SW480 (cell line): ENCODE measurements at regions not wholly inside any gene's neighbourhood (a gene's known extent, or its start where the extent isn't known, plus 50 kb on each side); places are given as distances from the start of the nearest gene placed in this dataset.
A peak's percentile ranks its signal among the peaks of the same experiment; 100 is the strongest.
"Not testable (repeated sequence)": the region's sequence is repeated elsewhere in the genome, so short reads cannot be mapped to it uniquely, and the experiment has no call there.

ENCODE experiments used
- DNase-seq: peaks from one replicate; pipeline ENCODE4 v3.0.0-alpha.2; 2016; ENCODE audit warnings: low spot score

- DNase-seq, result no peak
Observed at GRCh38 chr2:47964277-47964676, 58.0 kb upstream of the FBXO11 start.

- DNase-seq, result no peak
Observed at GRCh38 chr2:47964722-47965434, 58.6 kb upstream of the FBXO11 start.

- DNase-seq, result not testable (repeated sequence)
Observed at GRCh38 chr2:47976728-47977127, 70.4 kb upstream of the FBXO11 start.

GRCh38 chr2:47984041-47984440, 77.7 kb upstream of the FBXO11 start:
- DNase-seq, result peak; percentile 64

DNA sequence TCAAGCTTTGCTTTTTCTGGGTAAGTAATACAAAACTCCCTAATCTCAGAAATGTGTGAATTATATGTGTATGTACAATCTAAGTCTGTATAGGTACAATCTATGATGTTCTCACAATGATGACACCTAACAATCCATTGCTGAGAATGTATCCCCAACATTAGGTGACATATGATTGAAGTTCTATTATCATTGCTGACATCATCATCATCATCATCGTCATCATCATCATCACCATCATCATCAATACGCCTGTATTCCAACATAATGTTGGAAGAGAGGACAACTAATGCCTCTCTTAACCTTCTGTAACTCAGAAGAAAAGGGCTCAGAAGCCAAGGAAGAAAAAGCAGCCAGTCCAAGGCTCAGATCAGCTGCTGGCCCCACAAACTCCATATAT, 84.2 kb upstream of the FBXO11 start:
- no peak for DNase-seq

DNA sequence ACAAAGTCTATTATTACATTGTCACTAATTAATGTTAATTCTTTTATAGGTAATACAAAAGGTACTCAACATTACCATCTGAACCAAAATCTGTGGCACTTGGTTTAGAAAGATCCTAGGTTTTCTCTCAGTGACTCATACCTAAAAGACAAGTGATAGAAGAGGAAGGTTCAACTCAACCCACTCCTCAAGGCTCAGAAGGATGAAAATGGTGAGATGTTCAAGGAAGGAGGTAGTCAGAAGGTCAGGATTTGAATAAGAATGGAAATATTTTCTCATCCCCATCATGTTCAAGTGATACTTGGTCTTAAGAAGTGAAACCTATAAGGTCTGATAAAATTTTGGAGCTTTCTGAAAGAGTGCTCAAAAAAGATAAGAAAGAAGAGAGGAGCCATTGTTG, 86.4 kb upstream of the FBXO11 start:
- DNase-seq, result no peak

GRCh38 chr2:47996808-47997207, 90.5 kb upstream of the FBXO11 start:
- no peak for DNase-seq

DNA sequence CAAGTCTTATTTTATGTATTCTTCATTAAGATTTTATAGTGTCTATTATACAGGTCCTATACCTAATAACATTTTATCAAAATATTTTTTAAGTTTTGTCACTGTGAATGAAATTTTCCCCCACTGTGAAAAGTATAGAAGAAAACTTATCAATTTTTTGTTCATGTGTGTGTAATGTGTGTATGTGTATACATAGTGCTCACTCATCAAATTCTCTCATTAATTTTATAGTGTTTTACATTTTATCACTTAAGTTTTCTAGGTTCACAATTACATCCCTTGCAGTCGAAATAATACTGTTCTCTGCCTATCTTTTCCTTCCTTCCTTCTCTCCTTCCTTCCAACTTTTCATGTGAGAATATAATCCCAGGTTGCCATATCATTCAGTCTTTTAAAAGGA, 93.2 kb upstream of the FBXO11 start:
- no peak for DNase-seq

- DNase-seq, result no peak
Observed at GRCh38 chr2:48001498-48001897, 95.2 kb upstream of the FBXO11 start.

DNA sequence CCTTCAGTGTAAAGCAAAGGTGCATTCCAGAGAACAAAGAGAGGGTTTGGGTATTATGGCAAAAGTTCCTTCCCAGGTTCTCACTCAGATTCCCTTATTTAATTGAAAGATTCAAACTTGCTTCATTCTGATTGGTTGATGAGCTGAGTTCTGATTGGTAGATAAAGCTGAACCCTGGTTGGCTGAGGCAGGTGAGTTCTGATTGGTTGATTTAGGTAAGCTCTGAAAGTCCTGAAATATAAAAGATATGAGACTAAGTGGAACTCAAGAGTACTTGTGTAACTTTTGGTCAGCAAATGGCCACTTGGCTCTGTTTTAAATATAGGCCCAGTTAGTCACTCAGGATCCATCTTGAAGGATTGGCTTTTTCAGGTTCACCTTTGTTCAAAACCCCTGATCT, 99.8 kb upstream of the FBXO11 start:
- no peak for DNase-seq

DNA sequence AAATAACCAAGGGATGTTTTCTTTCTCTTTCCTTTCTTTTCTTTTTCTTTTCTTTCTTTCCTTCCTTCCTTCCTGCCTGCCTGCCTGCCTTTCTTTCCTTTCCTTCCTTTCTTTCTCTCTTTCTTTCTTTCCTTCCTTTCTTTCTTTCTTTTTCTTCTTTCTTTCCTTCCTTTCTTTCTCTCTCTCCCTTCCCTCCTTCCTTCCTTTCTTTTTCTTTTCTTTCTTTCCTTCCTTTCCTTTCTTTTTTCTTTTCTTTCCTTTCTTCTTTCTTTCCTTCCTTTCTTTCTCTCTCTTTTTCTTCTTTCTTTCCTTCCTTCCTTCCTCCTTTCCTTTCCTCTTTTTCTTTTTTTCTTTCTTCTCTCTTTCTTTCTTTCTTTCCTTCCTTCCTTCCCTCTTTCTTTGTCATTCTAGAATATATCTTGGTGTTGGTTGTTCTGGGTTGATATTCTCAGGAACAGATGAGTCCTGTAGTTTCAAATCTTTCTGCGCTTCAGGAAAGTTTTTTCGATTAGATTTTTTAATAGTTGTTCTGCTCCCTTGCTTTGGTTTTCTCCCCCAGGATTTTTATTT, 101.5 kb upstream of the FBXO11 start:
- no peak for DNase-seq

DNA sequence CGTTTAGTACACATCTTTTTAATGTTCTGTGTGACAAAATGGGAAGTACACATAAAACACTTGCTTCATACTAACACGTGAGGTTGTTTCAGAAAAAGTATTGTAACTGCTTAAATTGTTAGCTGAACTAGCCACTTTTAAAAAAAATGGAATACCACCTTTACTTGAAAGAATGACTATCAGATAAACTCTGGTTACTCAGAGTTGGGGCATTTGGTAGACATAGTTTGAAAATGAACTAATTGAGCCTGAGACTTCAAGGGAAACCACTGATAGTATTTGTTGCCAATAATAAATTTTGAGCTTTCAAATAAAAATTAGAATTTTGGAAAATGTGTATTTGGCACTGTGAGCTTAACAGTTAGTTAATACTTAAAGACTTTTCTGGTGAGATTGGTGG, 103.0 kb upstream of the FBXO11 start:
- DNase-seq, result no peak

GRCh38 chr2:48015421-48015820, 109.1 kb upstream of the FBXO11 start:
- DNase-seq, result no peak

GRCh38 chr2:48016225-48017019, 110.1 kb upstream of the FBXO11 start:
- no peak for DNase-seq

GRCh38 chr2:48017136-48017535, 110.8 kb upstream of the FBXO11 start:
- no peak for DNase-seq

- DNase-seq, result no peak
Observed at GRCh38 chr2:48018480-48018879, 112.2 kb upstream of the FBXO11 start.

- no peak for DNase-seq
Observed at GRCh38 chr2:48026865-48027264, 120.6 kb upstream of the FBXO11 start.

DNA sequence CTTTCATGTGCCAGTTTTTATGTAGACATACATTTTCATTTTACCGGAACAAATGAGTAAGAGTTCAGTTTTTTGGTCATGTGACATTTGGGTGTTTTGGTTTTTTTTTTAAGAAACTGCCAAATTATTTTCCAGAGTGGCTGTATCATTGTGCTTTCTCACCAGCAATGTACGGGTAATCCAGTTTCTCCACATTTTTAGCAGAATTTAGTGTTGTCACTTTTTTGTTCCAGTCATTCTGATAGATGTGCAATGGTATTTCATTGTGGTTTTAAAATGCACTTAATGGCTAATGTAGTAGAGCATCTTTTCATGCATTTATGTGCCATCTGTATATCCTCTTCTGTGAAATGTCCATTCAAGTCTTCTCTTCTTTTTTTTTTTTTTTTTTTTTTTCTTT, 126.5 kb upstream of the FBXO11 start:
- DNase-seq, result no peak

- DNase-seq, result no peak
Observed at GRCh38 chr2:48034295-48034694, 128.0 kb upstream of the FBXO11 start.

DNA sequence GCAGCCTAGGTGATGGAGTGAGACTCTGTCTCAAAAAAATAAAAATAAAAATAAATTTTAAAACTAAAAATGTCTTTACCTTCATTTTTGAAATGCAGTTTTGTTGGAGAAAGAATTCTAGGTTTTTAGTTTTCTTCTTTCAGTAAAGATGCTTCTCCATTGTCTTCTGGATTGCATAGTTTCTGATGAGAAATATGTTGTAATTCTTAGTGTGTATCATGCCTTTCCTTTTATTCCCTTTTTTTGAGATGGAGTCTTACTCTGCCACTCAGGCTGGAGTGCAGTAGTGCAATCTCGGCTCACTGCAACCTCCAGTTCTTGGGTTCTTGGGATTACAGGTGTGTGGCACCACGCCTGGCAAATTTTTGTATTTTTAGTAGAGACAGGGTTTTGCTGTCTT, 130.0 kb upstream of the FBXO11 start:
- no peak for DNase-seq

- no peak for DNase-seq
Observed at GRCh38 chr2:48039209-48039990, 133.1 kb upstream of the FBXO11 start.

DNA sequence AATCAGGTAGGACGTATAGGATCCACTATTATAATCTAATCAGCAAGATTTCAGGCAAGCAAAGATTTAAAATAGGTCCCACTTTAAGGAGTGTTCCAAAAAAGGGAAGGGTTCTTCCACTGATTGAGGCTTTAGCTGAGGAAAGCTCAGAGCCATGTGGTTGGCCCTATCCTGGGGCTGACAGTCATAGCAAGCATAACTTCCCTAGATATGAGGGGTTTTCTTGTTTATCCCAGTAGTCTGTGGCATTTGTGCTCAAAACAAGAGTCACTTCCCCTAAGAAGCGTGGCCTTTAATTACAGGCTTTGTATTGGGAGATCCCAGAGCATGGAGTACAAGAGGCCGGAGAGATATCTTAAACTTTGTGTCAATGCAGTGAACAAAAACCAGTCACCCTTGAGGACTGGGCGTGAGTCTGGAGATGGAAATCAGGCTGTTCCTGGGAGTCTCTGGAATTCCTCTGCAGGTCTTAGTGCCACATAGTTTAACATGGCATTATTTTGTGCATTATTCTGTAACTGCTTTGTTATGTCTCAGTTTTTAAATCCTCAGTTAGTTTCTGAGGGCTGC, 136.9 kb upstream of the FBXO11 start:
- DNase-seq, result no peak
